HG03066 (cell line): ENCODE measurements at regions not wholly inside any gene's neighbourhood (a gene's known extent, or its start where the extent isn't known, plus 50 kb on each side); places are given as distances from the start of the nearest gene placed in this dataset.
"Not testable (repeated sequence)": the region's sequence is repeated elsewhere in the genome, so short reads cannot be mapped to it uniquely, and the experiment has no call there.

Experiments
- ATAC-seq: cut with Tn5 transposase; IDR thresholded peaks from one replicate; pipeline ENCODE4 v1.9.1; 2021; ENCODE audit warnings: low read depth; ENCODE audit not compliant: unreplicated experiment

GRCh38 chr6:86872810-86873209, 64.5 kb upstream of the HTR1E start:
- ATAC-seq: not testable (repeated sequence)

DNA sequence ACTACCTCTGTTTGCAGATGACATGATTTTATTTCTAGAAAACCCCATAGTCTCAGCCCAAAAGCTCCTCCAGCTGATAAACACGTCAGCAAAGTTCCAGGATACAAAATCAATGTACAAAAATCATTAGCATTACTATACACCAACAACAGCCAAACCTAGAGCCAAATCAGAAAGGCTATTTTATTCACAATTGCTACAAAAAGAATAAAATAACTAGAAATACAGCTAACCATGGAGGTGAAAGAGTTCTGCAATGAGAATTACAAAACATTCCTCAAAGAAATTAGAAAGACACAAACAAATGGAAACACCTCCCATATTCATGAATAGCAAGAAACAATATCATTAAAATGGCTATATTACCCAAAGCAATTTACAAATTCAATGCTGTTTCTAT, 65.6 kb upstream of the HTR1E start:
- no peak for ATAC-seq

DNA sequence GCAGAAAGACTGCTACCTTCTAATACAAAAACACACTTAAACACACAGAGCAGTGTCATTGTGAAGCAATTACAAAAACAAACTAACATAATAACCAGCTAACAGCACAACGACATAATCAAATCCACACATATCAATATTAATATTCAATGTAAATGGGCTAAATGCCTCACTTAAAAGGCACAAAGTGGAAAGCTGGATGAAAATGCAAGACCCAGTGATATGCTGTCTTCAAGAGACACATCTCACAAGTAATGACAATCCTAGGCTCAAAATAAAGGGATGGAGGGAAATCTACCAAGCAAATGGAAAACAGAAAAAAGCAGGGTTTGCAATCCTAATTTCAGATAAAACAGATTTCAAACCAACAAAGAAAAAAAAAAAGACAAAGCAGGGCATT, 67.8 kb upstream of the HTR1E start:
- no peak for ATAC-seq

- no peak for ATAC-seq
Measured at GRCh38 chr6:86859513-86859912, 77.8 kb upstream of the HTR1E start.

DNA sequence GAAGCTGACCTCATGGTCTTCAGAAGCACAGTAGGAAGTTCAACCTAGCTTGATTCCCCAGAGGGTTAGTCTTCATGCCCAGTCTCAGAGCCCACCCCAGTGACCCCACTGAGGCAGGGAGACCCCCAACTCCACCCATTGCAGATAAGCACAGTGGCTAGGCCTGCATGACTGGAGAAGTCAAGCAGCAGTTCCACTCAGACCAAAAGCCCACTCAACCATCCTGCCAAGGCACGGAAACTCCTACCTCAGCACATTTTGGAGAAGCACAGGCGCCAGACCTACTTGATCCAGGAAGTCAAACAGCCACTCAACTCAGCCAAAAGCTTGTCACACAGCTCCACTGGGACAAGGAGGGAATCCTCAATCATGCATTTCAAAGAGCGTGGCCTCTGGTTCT, 78.4 kb upstream of the HTR1E start:
- no peak for ATAC-seq

- ATAC-seq: no peak
Measured at GRCh38 chr6:86857783-86858182, 79.5 kb upstream of the HTR1E start.

- ATAC-seq: no peak
Measured at GRCh38 chr6:86856937-86857563, 80.3 kb upstream of the HTR1E start.

DNA sequence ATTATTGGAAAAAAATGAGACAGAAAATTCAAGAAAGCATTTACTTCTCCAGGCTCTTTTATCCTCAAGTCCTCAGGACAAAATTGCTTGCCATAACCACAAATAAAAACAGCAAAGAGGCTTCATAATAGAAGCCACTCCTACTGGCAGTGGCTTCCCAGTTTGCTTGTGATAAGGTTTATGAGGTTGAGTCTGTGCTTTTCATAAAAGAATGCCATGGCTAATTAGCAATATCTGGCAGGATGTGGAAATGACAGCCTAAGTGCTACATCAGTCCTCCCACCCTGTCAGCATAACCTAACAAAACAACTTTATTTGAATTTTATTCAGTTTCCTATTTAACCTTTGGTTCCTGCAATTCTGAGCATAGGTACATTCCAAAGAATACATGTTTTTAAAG, 80.9 kb upstream of the HTR1E start:
- ATAC-seq: no peak

DNA sequence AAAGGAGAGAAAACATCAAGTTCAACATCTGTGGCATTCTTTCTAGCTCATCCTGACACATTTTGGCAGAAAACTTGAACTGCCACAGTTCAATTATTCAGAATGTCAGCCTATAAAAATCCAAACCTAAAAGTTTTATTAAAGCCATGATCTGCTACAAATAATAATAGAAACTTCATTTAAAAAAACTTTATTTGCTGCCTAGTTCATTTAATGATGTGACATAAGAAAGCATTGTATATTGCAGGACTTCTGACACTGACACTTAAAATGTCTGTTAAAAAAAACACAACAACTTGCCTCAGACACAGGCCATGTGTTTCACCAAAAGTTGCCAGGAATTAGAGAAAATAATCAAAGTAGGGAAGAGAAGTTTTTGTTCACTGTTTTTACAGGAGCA, 88.3 kb upstream of the HTR1E start:
- ATAC-seq: no peak

GRCh38 chr6:86832686-86833085, 104.6 kb upstream of the HTR1E start:
- ATAC-seq: no peak

DNA sequence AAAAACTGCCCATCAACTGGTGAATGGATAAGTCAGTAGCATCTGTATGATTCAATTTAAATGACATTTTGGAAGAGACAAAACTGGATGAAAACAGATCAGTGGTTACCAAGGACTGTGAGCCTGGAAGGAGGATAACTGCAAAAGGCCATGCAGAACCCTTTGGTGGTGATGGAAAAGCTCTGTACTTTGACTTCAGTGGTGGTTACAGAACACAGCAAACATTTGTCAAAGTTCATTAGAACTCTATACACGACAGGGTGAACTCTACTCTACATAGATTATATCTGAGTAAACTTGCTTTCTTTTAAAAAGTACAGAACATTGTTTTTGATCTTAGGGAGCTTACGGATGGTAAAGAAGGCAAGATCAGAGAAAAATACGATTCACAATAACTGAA, 111.9 kb upstream of the HTR1E start:
- no peak for ATAC-seq

DNA sequence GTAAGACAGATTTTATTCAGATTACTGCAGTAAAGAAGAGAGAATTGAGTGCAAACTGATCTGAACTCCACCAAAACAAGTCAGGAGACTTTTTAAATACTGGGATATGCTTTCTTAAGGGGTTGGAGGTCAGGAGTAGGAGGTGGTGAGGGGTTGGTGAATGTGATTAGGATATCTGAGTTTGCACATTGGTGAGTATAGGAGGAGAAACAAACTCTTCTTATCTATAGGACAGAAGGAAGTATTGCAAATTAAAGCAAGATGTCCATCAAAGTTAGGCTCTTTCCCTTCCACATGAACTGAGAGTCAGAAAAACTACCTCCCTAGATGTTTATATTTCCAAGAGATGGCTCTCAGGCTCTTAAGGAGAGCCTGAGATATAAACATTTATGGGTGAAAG, 114.6 kb upstream of the HTR1E start:
- ATAC-seq: no peak

GRCh38 chr6:86820750-86821149, 116.6 kb upstream of the HTR1E start:
- no peak for ATAC-seq

- ATAC-seq: no peak
Measured at GRCh38 chr6:86793649-86794048, 143.7 kb upstream of the HTR1E start.

DNA sequence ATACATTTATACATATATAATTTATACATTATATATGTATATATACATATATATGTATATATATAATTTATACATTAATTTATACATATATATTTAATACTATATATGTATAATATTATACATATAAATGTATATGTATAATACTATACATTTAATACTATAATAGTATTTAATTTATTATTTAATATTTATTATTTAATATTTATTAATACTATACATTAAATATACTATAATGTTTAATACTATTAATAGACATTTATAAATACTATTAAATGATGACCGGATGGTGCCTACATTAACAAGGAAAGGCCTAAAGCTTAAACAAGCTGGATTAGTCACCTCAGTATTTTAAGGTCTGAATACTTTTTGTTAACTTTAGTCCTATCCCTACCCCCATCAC, 145.9 kb upstream of the HTR1E start:
- ATAC-seq: no peak

DNA sequence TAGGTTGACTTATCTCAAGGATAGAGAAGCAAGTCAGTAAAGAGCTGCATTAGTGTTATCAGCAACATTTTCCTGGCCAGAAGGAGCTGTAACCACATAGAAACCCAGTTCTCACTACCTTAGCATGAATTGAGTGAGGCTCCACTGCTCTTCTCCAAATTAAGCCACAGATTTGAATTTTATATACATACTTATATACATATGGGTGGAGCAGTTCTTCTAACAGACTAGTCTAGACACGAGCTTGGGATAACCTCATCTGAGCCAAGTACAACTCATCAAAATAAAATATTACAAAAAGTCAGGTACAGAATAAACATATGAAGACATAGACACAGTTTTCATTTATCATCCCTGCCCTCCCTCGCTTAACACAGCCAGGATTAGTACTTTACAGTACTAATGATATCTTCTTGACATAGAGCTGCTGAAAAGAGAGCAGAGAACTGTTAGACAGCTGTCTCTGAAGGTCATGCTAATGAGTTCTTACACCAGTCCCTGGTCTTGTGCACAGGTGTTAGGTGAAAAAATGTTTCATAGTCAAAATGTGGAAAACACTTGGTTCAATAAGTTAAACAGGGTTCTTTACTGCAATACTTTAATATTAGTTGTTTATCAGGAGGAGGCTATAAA, 147.4 kb upstream of the HTR1E start:
- ATAC-seq: no peak

DNA sequence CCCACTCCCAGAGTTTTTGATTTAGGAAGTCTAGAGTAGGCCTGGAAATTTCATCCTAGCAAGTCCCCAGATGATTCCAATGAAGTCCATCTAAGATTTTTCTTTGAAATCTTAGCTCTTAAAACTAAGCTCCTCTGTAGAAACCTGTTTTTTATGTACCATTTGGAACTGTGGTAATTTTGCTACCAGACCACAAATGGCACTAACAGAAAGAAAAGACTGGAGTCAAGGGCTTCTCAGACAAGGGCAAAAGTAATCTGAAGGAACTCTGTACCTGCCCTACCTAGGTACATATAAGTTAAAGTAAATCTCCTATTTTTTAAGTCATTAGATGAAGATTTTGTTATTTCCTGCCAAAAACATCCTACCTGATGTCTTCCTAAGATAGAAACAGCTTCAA, 155.0 kb upstream of the HTR1E start:
- ATAC-seq: no peak

DNA sequence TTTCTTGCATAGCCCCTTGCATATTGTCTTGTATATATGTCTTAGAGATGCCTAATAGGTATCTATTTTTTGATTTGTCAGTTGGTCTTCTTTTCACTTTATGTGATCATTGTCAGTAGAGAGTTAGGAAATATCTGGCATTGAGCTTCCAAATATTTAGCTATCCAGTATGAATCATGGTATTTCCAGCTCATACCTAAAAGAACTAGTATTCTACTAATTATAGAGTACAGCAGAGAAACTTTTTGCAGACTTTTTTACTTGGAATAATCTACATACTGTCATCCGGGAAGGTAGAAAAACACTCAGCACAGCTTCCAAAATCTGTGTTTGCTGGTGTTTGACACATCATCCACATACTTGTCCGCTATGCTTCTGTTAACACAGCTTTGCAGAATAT, 156.4 kb upstream of the HTR1E start:
- no peak for ATAC-seq

- ATAC-seq: no peak
Measured at GRCh38 chr6:86775893-86776292, 161.4 kb upstream of the HTR1E start.

DNA sequence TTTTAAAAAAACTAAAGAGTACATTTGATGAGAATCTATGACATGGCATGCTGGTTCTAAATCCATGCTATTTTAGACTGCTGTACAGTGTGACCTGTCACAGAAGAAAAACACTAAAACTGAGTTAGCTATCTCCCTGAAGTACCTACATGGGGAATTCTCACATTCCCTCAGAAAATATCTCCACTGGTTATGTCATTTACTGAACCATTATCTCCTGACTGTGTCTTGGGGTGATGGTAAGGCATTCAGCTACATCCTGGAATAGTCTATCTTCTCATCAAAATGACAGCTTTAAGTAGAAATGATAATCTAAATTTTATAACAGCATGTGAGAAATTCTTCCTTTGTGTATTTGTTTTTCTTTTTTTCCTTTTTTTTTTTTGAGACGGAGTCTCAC, 172.1 kb upstream of the HTR1E start:
- no peak for ATAC-seq

- ATAC-seq: not testable (repeated sequence)
Measured at GRCh38 chr6:86759953-86760352, 177.4 kb upstream of the HTR1E start.

GRCh38 chr6:86756640-86757229, 180.6 kb upstream of the HTR1E start:
- ATAC-seq: no peak
